Neural crest cell (in vitro differentiated cells): ENCODE measurements at regions not wholly inside any gene's neighbourhood (a gene's known extent, or its start where the extent isn't known, plus 50 kb on each side); places are given as distances from the start of the nearest gene placed in this dataset.
"Not testable (repeated sequence)": the region's sequence is repeated elsewhere in the genome, so short reads cannot be mapped to it uniquely, and the experiment has no call there.

Experiments
- DNase-seq: peaks from one replicate; pipeline ENCODE4 v3.0.0; 2021; ENCODE audit warnings: low read depth, mixed read lengths, low spot score
- H3K27ac Mint-ChIP-seq: one replicate; pipeline ENCODE4 v1.8.0; 2021; ENCODE audit warnings: mild to moderate bottlenecking, mixed read lengths; ENCODE audit not compliant: unreplicated experiment
- H3K27me3 Mint-ChIP-seq: 2 replicates; pipeline ENCODE4 v1.8.0; 2021; ENCODE audit warnings: low read depth, mild to moderate bottlenecking, mixed read lengths
- H3K36me3 Mint-ChIP-seq: 2 replicates; pipeline ENCODE4 v1.8.0; 2021; ENCODE audit warnings: low read depth, mild to moderate bottlenecking, mixed read lengths
- H3K4me1 Mint-ChIP-seq: 2 replicates; pipeline ENCODE4 v1.8.0; 2021; ENCODE audit warnings: mixed read lengths
- H3K4me3 Mint-ChIP-seq: one replicate; pipeline ENCODE4 v1.8.0; 2021; ENCODE audit warnings: mild to moderate bottlenecking, mixed read lengths
- H3K9me3 Mint-ChIP-seq: 2 replicates; pipeline ENCODE4 v1.8.0; 2021; ENCODE audit warnings: mixed read lengths
- CTCF ChIP-seq: fragments of 200-600 bp; sonication (generic); conservative IDR thresholded peaks from 2 replicates; pipeline ENCODE4 v1.5.0; 2021; ENCODE audit warnings: antibody characterized with exemption, mild to moderate bottlenecking

GRCh38 chr4:183013730-183014002, 85.4 kb upstream of the WWC2 start:
- H3K27me3 Mint-ChIP-seq, result peaks cover 26% of the 10 kb centered on the region
- no peak overlapping the region for H3K4me3 Mint-ChIP-seq
- no peak for DNase-seq
- no peaks in the 10 kb centered on the region for H3K4me1 Mint-ChIP-seq
- H3K27ac Mint-ChIP-seq, result no peak overlapping the region
- no peaks in the 10 kb centered on the region for H3K36me3 Mint-ChIP-seq
- TF ChIP-seq CTCF, result no peak
- H3K9me3 Mint-ChIP-seq, result peaks cover under 1% of the 10 kb centered on the region

DNA sequence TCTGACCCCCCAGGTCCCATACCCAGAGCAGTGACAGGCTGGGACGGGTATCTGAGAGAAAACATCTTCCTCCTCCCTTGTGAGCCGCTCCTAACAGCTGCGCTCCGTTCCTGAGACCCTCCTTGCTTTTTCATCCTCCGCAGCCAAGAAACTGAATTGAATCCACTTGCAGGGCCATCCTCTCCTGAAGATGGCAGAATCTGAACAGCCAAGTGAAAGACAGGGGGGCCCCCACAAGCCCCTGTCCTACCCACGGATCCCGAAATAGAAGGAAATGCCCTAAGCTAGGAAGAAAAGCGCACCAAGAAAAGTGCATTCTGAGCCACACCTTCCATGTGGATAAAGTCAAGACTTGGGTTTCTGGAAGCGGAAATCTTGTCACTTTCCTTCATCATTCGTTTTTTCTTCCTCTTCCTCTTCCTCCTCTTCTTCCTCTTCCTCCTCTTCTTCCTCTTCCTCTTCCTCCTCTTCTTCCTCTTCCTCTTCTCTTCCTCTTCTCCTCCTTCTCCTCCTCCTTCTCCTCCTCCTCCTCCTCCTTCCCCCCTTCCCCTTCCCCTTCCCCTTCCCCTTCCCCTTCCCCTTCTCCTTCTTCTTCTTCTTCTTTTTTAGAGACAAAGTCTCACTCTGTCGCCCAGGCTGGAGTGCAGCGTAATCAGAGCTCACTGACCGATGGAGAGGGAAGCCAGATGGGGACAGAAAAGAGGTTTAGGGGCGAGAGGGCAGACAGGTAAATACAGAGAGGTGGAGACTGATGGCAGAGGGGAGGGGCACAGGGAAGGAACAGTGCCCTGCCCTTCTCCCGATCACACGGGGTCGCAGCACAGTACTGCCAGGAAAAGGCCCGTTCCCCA, 86.0 kb upstream of the WWC2 start:
- no peaks in the 10 kb centered on the region for H3K4me1 Mint-ChIP-seq
- no peak overlapping the region for H3K4me3 Mint-ChIP-seq
- H3K27me3 Mint-ChIP-seq, result peaks cover 29% of the 10 kb centered on the region
- no peaks in the 10 kb centered on the region for H3K9me3 Mint-ChIP-seq
- TF ChIP-seq CTCF, result no peak
- no peak for DNase-seq
- H3K27ac Mint-ChIP-seq, result peak overlapping the region; percentile 37
- H3K36me3 Mint-ChIP-seq, result no peaks in the 10 kb centered on the region

DNA sequence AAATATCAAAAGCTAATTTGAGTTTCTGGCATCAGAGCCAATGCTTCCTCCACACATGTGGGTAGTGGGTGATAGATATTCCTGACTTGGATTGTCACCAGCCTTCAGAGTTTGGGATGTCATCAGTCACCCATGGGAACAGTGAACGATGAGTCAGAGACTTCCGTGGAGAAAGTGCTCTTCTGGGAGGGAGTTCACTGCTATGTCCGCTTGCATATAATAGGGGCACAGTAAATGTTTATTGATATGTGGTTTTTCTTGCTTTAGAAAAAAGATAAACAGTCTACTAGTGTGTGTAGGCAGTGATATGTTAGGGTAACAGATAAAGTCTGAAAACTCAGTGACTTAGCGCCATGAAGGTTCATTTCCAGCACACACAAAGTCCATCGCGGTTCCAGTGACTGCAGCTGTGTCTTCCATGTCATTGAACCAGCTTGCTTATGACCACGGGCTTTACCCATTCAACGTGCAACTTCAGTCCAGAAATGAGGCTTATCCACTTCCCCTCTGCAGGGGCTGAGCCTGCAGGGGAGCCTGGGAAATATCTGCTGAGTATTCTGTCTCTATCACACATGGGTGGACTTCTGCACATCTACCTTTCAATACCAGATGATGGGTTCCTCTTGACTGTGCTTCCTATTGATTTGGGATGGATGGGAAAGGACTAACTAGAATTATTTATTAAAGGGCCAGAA, 87.7 kb upstream of the WWC2 start:
- peaks cover 32% of the 10 kb centered on the region for H3K27me3 Mint-ChIP-seq
- H3K4me1 Mint-ChIP-seq, result no peaks in the 10 kb centered on the region
- DNase-seq, result no peak
- TF ChIP-seq CTCF, result no peak
- no peak overlapping the region for H3K4me3 Mint-ChIP-seq
- no peaks in the 10 kb centered on the region for H3K36me3 Mint-ChIP-seq
- H3K9me3 Mint-ChIP-seq, result no peaks in the 10 kb centered on the region
- no peak overlapping the region for H3K27ac Mint-ChIP-seq

- Mint-ChIP-seq H3K4me3 (no peak overlapping the region), H3K27ac (no peak overlapping the region), H3K27me3 (peaks cover 30% of the 10 kb centered on the region), H3K36me3 (no peaks in the 10 kb centered on the region), H3K9me3 (peaks cover 4% of the 10 kb centered on the region), H3K4me1 (no peaks in the 10 kb centered on the region)
- TF ChIP-seq CTCF, result no peak
- no peak for DNase-seq
Observed at GRCh38 chr4:183008492-183008891, 90.6 kb upstream of the WWC2 start.

DNA sequence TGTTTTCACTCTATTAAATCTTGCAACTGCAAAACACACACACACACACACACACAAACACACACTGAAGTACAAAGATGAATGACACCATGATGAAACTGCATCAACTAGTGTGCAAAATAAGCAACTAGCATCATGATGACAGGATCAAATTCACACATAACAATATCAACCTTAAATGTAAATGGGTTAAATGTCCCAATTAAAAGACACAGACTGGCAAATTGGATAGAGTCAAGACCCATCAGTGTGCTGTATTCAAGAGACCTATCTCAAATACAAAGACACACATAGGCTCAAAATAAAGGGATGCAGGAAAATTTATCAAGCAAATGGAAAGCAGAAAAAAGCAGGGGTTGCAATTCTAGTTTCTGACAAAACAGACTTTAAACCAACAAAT, 87.2 kb upstream of the DCTD start:
- not testable (repeated sequence) for H3K27ac Mint-ChIP-seq, DNase-seq, H3K4me1 Mint-ChIP-seq, H3K9me3 Mint-ChIP-seq, H3K4me3 Mint-ChIP-seq, H3K36me3 Mint-ChIP-seq, H3K27me3 Mint-ChIP-seq

- H3K4me1 Mint-ChIP-seq, result no peaks in the 10 kb centered on the region
- H3K9me3 Mint-ChIP-seq, result peaks cover 19% of the 10 kb centered on the region
- peaks cover 8% of the 10 kb centered on the region for H3K36me3 Mint-ChIP-seq
- TF ChIP-seq CTCF, result no peak
- H3K27ac Mint-ChIP-seq, result no peak overlapping the region
- no peak overlapping the region for H3K4me3 Mint-ChIP-seq
- DNase-seq, result no peak
- H3K27me3 Mint-ChIP-seq, result peaks cover 3% of the 10 kb centered on the region
Observed at GRCh38 chr4:182994171-182994570, 77.0 kb upstream of the DCTD start.
